GM12891 (cell line): ENCODE measurements at regions not wholly inside any gene's neighbourhood (a gene's known extent, or its start where the extent isn't known, plus 50 kb on each side); places are given as distances from the start of the nearest gene placed in this dataset.

Source experiments
- POLR2A ChIP-seq: IDR thresholded peaks from 2 replicates; pipeline ENCODE4 v1.6.1; 2011; ENCODE audit warnings: low read depth, low read length, control low read depth
- POLR2AphosphoS5 ChIP-seq: IDR thresholded peaks from 2 replicates; pipeline ENCODE4 v1.6.1; 2011; ENCODE audit warnings: low read depth, low read length, control low read depth
- POU2F2 ChIP-seq: IDR thresholded peaks from 2 replicates; pipeline ENCODE4 v1.6.1; 2011; ENCODE audit warnings: low read depth, mild to moderate bottlenecking, control low read depth, low read length, moderate library complexity
- SPI1 ChIP-seq: IDR thresholded peaks from 2 replicates; pipeline ENCODE4 v1.6.1; 2011; ENCODE audit warnings: low read depth, low read length, control low read depth
- TAF1 ChIP-seq: IDR thresholded peaks from 2 replicates; pipeline ENCODE4 v1.6.1; 2011; ENCODE audit warnings: low read depth, low read length, control low read depth

- no peak for TF ChIP-seq POLR2AphosphoS5
- no peak for TF ChIP-seq POLR2A
- TF ChIP-seq TAF1 = no peak
- no peak for TF ChIP-seq POU2F2
- no peak for TF ChIP-seq SPI1
Observed at GRCh38 chrX:149151805-149152757, 353.0 kb downstream of the IDS start.
